H1 (cell line): ENCODE measurements at regions not wholly inside any gene's neighbourhood (a gene's known extent, or its start where the extent isn't known, plus 50 kb on each side); places are given as distances from the start of the nearest gene placed in this dataset.

Experiments
- CTCF ChIA-PET: fragments of 300-600 bp; sonication (Branson Sonifier 250); formaldehyde crosslinking; loops from one replicate; lab custom pipeline; 2021; ENCODE audit not compliant: partially characterized antibody; lab: Charles Lee
- POLR2A ChIA-PET: fragments of 300-600 bp; sonication (Branson Sonifier 250); formaldehyde crosslinking; loops from one replicate; lab custom pipeline; 2021; ENCODE audit warnings: inconsistent platforms; ENCODE audit not compliant: partially characterized antibody; lab: Charles Lee
- DNase-seq, 2 experiments: peaks; one replicate each; pipeline versions ENCODE4 v3.0.0 to v3.0.0-alpha.2; 2010 to 2022; ENCODE audit warnings: low spot score in 2 of 2, low read depth in 1 of 2, mixed read lengths in 1 of 2
- FAIRE-seq: peaks from 2 replicates; lab custom pipeline; 2011; peaks lifted over from hg19 to GRCh38; lab: Jason Lieb, UNC
- H2AFZ ChIP-seq: 2 replicates; pipeline ENCODE4 v1.8.1; 2012; ENCODE audit warnings: low read length, inconsistent platforms
- H2AK5ac ChIP-seq: 2 replicates; pipeline ENCODE4 v1.6.1; 2013; ENCODE audit warnings: low read depth, low read length
- H2BK120ac ChIP-seq: replicated peaks from 2 replicates; pipeline ENCODE3; 2013; ENCODE audit warnings: low read depth, low read length, inconsistent platforms
- H2BK12ac ChIP-seq: 2 replicates; pipeline ENCODE4 v1.6.1; 2013; ENCODE audit warnings: low read depth, low read length
- H2BK15ac ChIP-seq: 2 replicates; pipeline ENCODE4 v1.6.1; 2013; ENCODE audit warnings: low read length
- H2BK20ac ChIP-seq: 2 replicates; pipeline ENCODE4 v1.6.1; 2013; ENCODE audit warnings: low read length
- H2BK5ac ChIP-seq: 2 replicates; pipeline ENCODE4 v1.6.1; 2013; ENCODE audit warnings: low read depth, low read length
- H3K14ac ChIP-seq: 2 replicates; pipeline ENCODE4 v1.6.1; 2013; ENCODE audit warnings: inconsistent platforms; ENCODE audit not compliant: insufficient read length
- H3K18ac ChIP-seq: 2 replicates; pipeline ENCODE4 v1.6.1; 2013; ENCODE audit warnings: low read length; ENCODE audit errors: extremely low read depth
- H3K23ac ChIP-seq: 2 replicates; pipeline ENCODE4 v1.6.1; 2013; ENCODE audit warnings: inconsistent platforms; ENCODE audit not compliant: insufficient read length
- H3K23me2 ChIP-seq: 2 replicates; pipeline ENCODE4 v1.6.1; 2013; ENCODE audit warnings: low read depth, low read length
- H3K27ac ChIP-seq: 2 replicates; pipeline ENCODE4 v1.6.1; 2011; ENCODE audit warnings: low read depth, low read length, inconsistent platforms
- H3K27me3 ChIP-seq, 4 experiments: replicated peaks in 1 of 4; 1 replicate in 1 of 4; 2 replicates in 3 of 4; pipeline versions ENCODE4 v1.6.1 to v1.8.1; 2011 to 2013; ENCODE audit warnings: low read length in 3 of 4, mild to moderate bottlenecking in 3 of 4, inconsistent platforms in 2 of 4, mixed read lengths in 2 of 4, moderate library complexity in 1 of 4; ENCODE audit not compliant: control insufficient read depth in 3 of 4, insufficient read depth in 3 of 4; ENCODE audit errors: extremely low read depth in 1 of 4
- H3K36me3 ChIP-seq, 4 experiments: 2 replicates each; pipeline versions ENCODE4 v1.6.1 to v1.8.1; 2011 to 2013; ENCODE audit warnings: mild to moderate bottlenecking in 4 of 4, low read length in 3 of 4, moderate library complexity in 2 of 4, control low read depth in 1 of 4, inconsistent platforms in 1 of 4; ENCODE audit not compliant: insufficient read depth in 4 of 4, control insufficient read depth in 2 of 4
- H3K4ac ChIP-seq: replicated peaks from 2 replicates; pipeline ENCODE3; 2013; ENCODE audit warnings: low read length, low read depth, mixed read lengths, inconsistent platforms; ENCODE audit not compliant: insufficient read length
- H3K4me1 ChIP-seq, 4 experiments: replicated peaks in 1 of 4; 1 replicate in 1 of 4; 2 replicates in 3 of 4; pipeline versions ENCODE4 v1.6.1 to v1.8.1; 2011 to 2013; ENCODE audit warnings: low read length in 3 of 4, inconsistent platforms in 2 of 4, mixed read lengths in 1 of 4; ENCODE audit not compliant: insufficient read depth in 4 of 4, control insufficient read depth in 3 of 4
- H3K4me2 ChIP-seq, 2 experiments: 2 replicates each; pipeline versions ENCODE4 v1.6.1 to v1.8.1; 2011 to 2013; ENCODE audit warnings: low read depth in 2 of 2, low read length in 2 of 2, control low read depth in 1 of 2, inconsistent platforms in 1 of 2, mild to moderate bottlenecking in 1 of 2; ENCODE audit not compliant: insufficient read depth in 1 of 2
- H3K4me3 ChIP-seq, 4 experiments: fragments of 200-600, 300-600 bp in 1 of 4; sonication (generic), shearing (Covaris generic), sonication (Bioruptor Twin) in 1 of 4; 2 replicates each; pipeline versions ENCODE4 v1.5.1 to v1.8.1; 2011 to 2016; ENCODE audit warnings: low read length in 4 of 4, low read depth in 3 of 4, control low read depth in 2 of 4, inconsistent platforms in 2 of 4, mild to moderate bottlenecking in 2 of 4, mixed read lengths in 1 of 4, moderate library complexity in 1 of 4; ENCODE audit not compliant: insufficient read depth in 2 of 4; ENCODE audit errors: extremely low read depth in 1 of 4
- H3K56ac ChIP-seq: replicated peaks from 2 replicates; pipeline ENCODE3; 2013; ENCODE audit warnings: low read depth, mild to moderate bottlenecking, mixed read lengths, low read length, inconsistent platforms; ENCODE audit not compliant: insufficient read length
- H3K79me1 ChIP-seq: 2 replicates; pipeline ENCODE4 v1.6.1; 2013; ENCODE audit warnings: low read depth, low read length, control low read depth
- H3K79me2 ChIP-seq, 2 experiments: 2 replicates each; pipeline versions ENCODE4 v1.6.1 to v1.8.1; 2012 to 2013; ENCODE audit warnings: low read length in 2 of 2, mild to moderate bottlenecking in 2 of 2, inconsistent platforms in 1 of 2; ENCODE audit not compliant: insufficient read depth in 2 of 2, control insufficient read depth in 1 of 2
- H3K9ac ChIP-seq, 4 experiments: replicated peaks in 1 of 4; 1 replicate in 1 of 4; 2 replicates in 3 of 4; pipeline versions ENCODE4 v1.6.1 to v1.8.1; 2011 to 2013; ENCODE audit warnings: low read depth in 3 of 4, low read length in 3 of 4, control low read depth in 2 of 4, mild to moderate bottlenecking in 2 of 4, moderate library complexity in 2 of 4, inconsistent platforms in 1 of 4; ENCODE audit errors: extremely low read depth in 1 of 4
- H3K9me3 ChIP-seq, 2 experiments: 2 replicates each; pipeline versions ENCODE4 v1.6.1 to v1.8.1; 2012 to 2013; ENCODE audit warnings: mild to moderate bottlenecking in 2 of 2, moderate library complexity in 2 of 2, control low read depth in 1 of 2, inconsistent platforms in 1 of 2, low read depth in 1 of 2, low read length in 1 of 2, mixed read lengths in 1 of 2; ENCODE audit not compliant: insufficient read depth in 2 of 2
- H4K20me1 ChIP-seq, 2 experiments: replicated peaks in 1 of 2; 2 replicates each; pipeline versions ENCODE3 to v1.8.1; 2011 to 2013; ENCODE audit warnings: inconsistent platforms in 2 of 2, low read length in 2 of 2, mild to moderate bottlenecking in 1 of 2; ENCODE audit not compliant: insufficient read depth in 2 of 2, control insufficient read depth in 1 of 2
- H4K5ac ChIP-seq: 2 replicates; pipeline ENCODE4 v1.6.1; 2013; ENCODE audit warnings: low read length, low read depth, mixed read lengths, inconsistent platforms; ENCODE audit not compliant: insufficient read length
- H4K8ac ChIP-seq: 2 replicates; pipeline ENCODE4 v1.8.0; 2013; ENCODE audit warnings: mild to moderate bottlenecking, moderate library complexity, low read length, inconsistent platforms; ENCODE audit not compliant: insufficient read depth; ENCODE audit errors: extremely low read depth
- H4K91ac ChIP-seq: replicated peaks from 2 replicates; pipeline ENCODE3; 2013; ENCODE audit warnings: low read length, mixed read lengths, inconsistent platforms; ENCODE audit not compliant: insufficient read length
- ATF2 ChIP-seq: IDR thresholded peaks from 2 replicates; pipeline ENCODE4 v1.6.1; 2012; ENCODE audit warnings: low read length, inconsistent platforms
- CTCF ChIP-seq, 3 experiments: IDR thresholded peaks; 1 replicate in 2 of 3; 2 replicates in 1 of 3; pipeline versions ENCODE4 v1.5.1 to v1.6.1; 2011; ENCODE audit warnings: low read length in 3 of 3, mild to moderate bottlenecking in 3 of 3, inconsistent platforms in 2 of 3, low read depth in 1 of 3, moderate library complexity in 1 of 3; ENCODE audit not compliant: insufficient read depth in 1 of 3; ENCODE audit errors: control extremely low read depth in 1 of 3
- EZH2 ChIP-seq: fragments of 200-600 bp; sonication (generic); IDR thresholded peaks from 2 replicates; pipeline ENCODE4 v1.7.1; 2012; ENCODE audit warnings: low read depth, mild to moderate bottlenecking, moderate library complexity, low read length, inconsistent platforms; ENCODE audit not compliant: severe bottlenecking
- RNF2 ChIP-seq: fragments of 200-900, 300-1000 bp; sonication (generic); IDR thresholded peaks from 2 replicates; pipeline ENCODE4 v1.7.1; 2016; ENCODE audit warnings: borderline replicate concordance, low read depth, mild to moderate bottlenecking, antibody characterized with exemption, low read length; ENCODE audit not compliant: poor library complexity, severe bottlenecking; ENCODE audit errors: missing control alignments
- TEAD4 ChIP-seq: IDR thresholded peaks from 2 replicates; pipeline ENCODE4 v1.6.1; 2012; ENCODE audit warnings: low read depth, low read length, inconsistent platforms, mixed read lengths
- YY1 ChIP-seq: IDR thresholded peaks from 2 replicates; pipeline ENCODE4 v1.6.1; 2011; ENCODE audit warnings: low read depth, mild to moderate bottlenecking, low read length
- WGBS, 2 experiments: shearing (Covaris generic) in 1 of 2; methylation state at CpG; one replicate each; pipeline versions ENCODE4 v1.1.6 to v1.1.7; 2013 to 2015; ENCODE audit warnings: low lambda C conversion rate in 2 of 2, mixed read lengths in 2 of 2, inconsistent platforms in 1 of 2, low coverage in 1 of 2, missing lambda C conversion rate in 1 of 2; ENCODE audit not compliant: insufficient replicate concordance in 2 of 2, insufficient coverage in 1 of 2, insufficient read length in 1 of 2; ENCODE audit errors: extremely low coverage in 1 of 2, missing lambda C conversion rate in 1 of 2; 5-methylcytosine and 5-hydroxymethylcytosine counted together

GRCh38 chr5:124869426-124870033 lies 123.1 kb upstream of the ZNF608 start:
- H2AFZ ChIP-seq, result no peak overlapping the region
- ChIA-PET CTCF (interaction anchor here (0.7 kb wide), 1 partner anchor 132 kb away, joined by 3 read pairs; no protein-coding TSS in a partner anchor), POLR2A (no interaction called here)
- no peak overlapping the region for H2BK120ac ChIP-seq
- H3K4ac ChIP-seq, result no peak overlapping the region
- no peaks in the 10 kb centered on the region for H3K23me2 ChIP-seq
- TF ChIP-seq TEAD4 (no peak), RNF2 (no peak), YY1 (no peak), ATF2 (no peak), EZH2 (no peak), CTCF (IDR thresholded peaks at IDR 0.05; ENCODE audit: control extremely low read depth in 1 of 3, insufficient read depth in 1 of 3, low read depth in 1 of 3, low read length in 3 of 3) (no peak)
- no peak overlapping the region for H3K27ac ChIP-seq
- no peaks in the 10 kb centered on the region for H3K79me2 ChIP-seq
- no peak overlapping the region for H4K5ac ChIP-seq
- H3K4me1 ChIP-seq, result peaks cover 0 to 8% (median 4%) of the 10 kb centered on the region in 4 experiments; a peak in 4 of 7 replicates
- no peak overlapping the region for H2AK5ac ChIP-seq
- H4K91ac ChIP-seq, result no peak overlapping the region
- no peak overlapping the region for H3K18ac ChIP-seq
- H2BK20ac ChIP-seq, result no peak overlapping the region
- no peaks in the 10 kb centered on the region for H3K27me3 ChIP-seq
- no peaks in the 10 kb centered on the region for H3K9me3 ChIP-seq
- H3K4me2 ChIP-seq, result no peak overlapping the region
- DNase-seq (no peak), FAIRE-seq (no peak)
- no peak overlapping the region for H3K56ac ChIP-seq
- H3K4me3 ChIP-seq, result no peak overlapping the region
- H4K8ac ChIP-seq, result no peak overlapping the region
- H3K9ac ChIP-seq, result no peak overlapping the region
- no peak overlapping the region for H2BK5ac ChIP-seq
- no peaks in the 10 kb centered on the region for H3K36me3 ChIP-seq
- H2BK15ac ChIP-seq, result no peak overlapping the region
- no peaks in the 10 kb centered on the region for H4K20me1 ChIP-seq
- H3K14ac ChIP-seq, result no peak overlapping the region
- WGBS, 2 experiments, result 84% methylated on average over 2 of the region's 2 CpGs; no CpG with 5 or more reads in 1 of the 2 experiments
- H3K23ac ChIP-seq, result no peak overlapping the region
- no peaks in the 10 kb centered on the region for H3K79me1 ChIP-seq
- no peak overlapping the region for H2BK12ac ChIP-seq
